Liver (tissue), 7 donors: ENCODE measurements at regions not wholly inside any gene's neighbourhood (a gene's known extent, or its start where the extent isn't known, plus 50 kb on each side); places are given as distances from the start of the nearest gene placed in this dataset.

Experiments
- DNase-seq: peaks from one replicate; pipeline ENCODE4 v3.0.0-alpha.2; 2017; ENCODE audit warnings: low spot score
- H3K27ac ChIP-seq, 2 donors: one replicate each; pipeline ENCODE4 v1.7.0; 2013; ENCODE audit warnings: inconsistent platforms in 2 of 2, low read length in 2 of 2, control low read depth in 1 of 2, low read depth in 1 of 2, mild to moderate bottlenecking in 1 of 2
- H3K27me3 ChIP-seq, 4 donors: one replicate each; pipeline versions ENCODE4 v1.6.1 to v1.7.0; 2013; ENCODE audit warnings: low read length in 3 of 4, inconsistent platforms in 1 of 4, mild to moderate bottlenecking in 1 of 4, moderate library complexity in 1 of 4; ENCODE audit not compliant: control insufficient read depth in 4 of 4, insufficient read depth in 4 of 4
- H3K36me3 ChIP-seq, 4 donors: one replicate each; pipeline versions ENCODE4 v1.6.1 to v1.7.0; 2013; ENCODE audit warnings: low read length in 3 of 4, mild to moderate bottlenecking in 3 of 4, low read depth in 1 of 4, moderate library complexity in 1 of 4; ENCODE audit not compliant: control insufficient read depth in 4 of 4, insufficient read depth in 3 of 4
- H3K4me1 ChIP-seq, 4 donors: one replicate each; pipeline versions ENCODE4 v1.6.1 to v1.7.0; 2013; ENCODE audit warnings: low read length in 3 of 4, mild to moderate bottlenecking in 3 of 4, moderate library complexity in 1 of 4; ENCODE audit not compliant: control insufficient read depth in 4 of 4, insufficient read depth in 4 of 4
- H3K4me3 ChIP-seq, 3 donors: one replicate each; pipeline versions ENCODE4 v1.6.1 to v1.7.0; 2013; ENCODE audit warnings: low read length in 3 of 3, control low read depth in 1 of 3, low read depth in 1 of 3, mild to moderate bottlenecking in 1 of 3
- H3K9ac ChIP-seq, 2 donors: one replicate each; pipeline ENCODE4 v1.7.0; 2013; ENCODE audit warnings: low read length in 2 of 2, mild to moderate bottlenecking in 2 of 2, moderate library complexity in 2 of 2, control low read depth in 1 of 2, low read depth in 1 of 2
- H3K9me3 ChIP-seq, 4 donors: one replicate each; pipeline versions ENCODE4 v1.6.1 to v1.7.0; 2013; ENCODE audit warnings: low read length in 3 of 4; ENCODE audit not compliant: control insufficient read depth in 4 of 4
- ATF3 ChIP-seq: IDR thresholded peaks from 2 replicates; pipeline ENCODE4 v1.6.1; 2016; ENCODE audit warnings: antibody characterized with exemption
- EGR1 ChIP-seq, 2 donors: IDR thresholded peaks; 2 replicates each; pipeline ENCODE4 v1.6.1; 2016 to 2018; ENCODE audit warnings: antibody characterized with exemption in 2 of 2, low read depth in 2 of 2
- FOXA1 ChIP-seq: IDR thresholded peaks from 2 replicates; pipeline ENCODE4 v1.6.1; 2016; ENCODE audit warnings: antibody characterized with exemption
- HNF4A ChIP-seq, 2 donors: conservative IDR thresholded peaks; 2 replicates each; pipeline ENCODE4 v1.6.1; 2016; ENCODE audit warnings: antibody characterized with exemption in 2 of 2, mild to moderate bottlenecking in 2 of 2
- JUND ChIP-seq, 2 donors: IDR thresholded peaks; 2 replicates each; pipeline ENCODE4 v1.6.1; 2016; ENCODE audit warnings: antibody characterized with exemption in 2 of 2
- REST ChIP-seq: IDR thresholded peaks from 2 replicates; pipeline ENCODE4 v1.6.1; 2016; ENCODE audit warnings: antibody characterized with exemption, mild to moderate bottlenecking
- RXRA ChIP-seq, 2 donors: IDR thresholded peaks; 2 replicates each; pipeline ENCODE4 v1.6.1; 2017 to 2018; ENCODE audit warnings: antibody characterized with exemption in 2 of 2, mild to moderate bottlenecking in 1 of 2
- SP1 ChIP-seq: IDR thresholded peaks from 2 replicates; pipeline ENCODE4 v1.6.1; 2018; ENCODE audit warnings: antibody characterized with exemption, mild to moderate bottlenecking
- TAF1 ChIP-seq: conservative IDR thresholded peaks from 2 replicates; pipeline ENCODE4 v1.6.1; 2016; ENCODE audit warnings: antibody characterized with exemption, mild to moderate bottlenecking
- YY1 ChIP-seq: IDR thresholded peaks from 2 replicates; pipeline ENCODE4 v1.6.1; 2016; ENCODE audit warnings: antibody characterized with exemption, mild to moderate bottlenecking
- ZBTB33 ChIP-seq: IDR thresholded peaks from 2 replicates; pipeline ENCODE4 v1.6.1; 2016; ENCODE audit warnings: antibody characterized with exemption
- WGBS: extraction: QIAGEN DNeasy Blood & Tissue Kit; methylation state at CpG from one replicate; pipeline ENCODE4 v1.1.7; 2013; 5-methylcytosine and 5-hydroxymethylcytosine counted together
- donor health status: healthy.
- donor health status: healthy.
- donor health status: healthy.
- donor health status: healthy.

GRCh38 chr5:10832421-10832820 lies 71.4 kb upstream of the DAP start (continued):
- TF ChIP-seq REST, result no peak

- TF ChIP-seq SP1, result no peak
- no peak for TF ChIP-seq TAF1
- TF ChIP-seq JUND (IDR thresholded peaks at IDR 0.05), result no peak
- no peak for TF ChIP-seq YY1
- no peaks in the 10 kb centered on the region for H3K36me3 ChIP-seq
- H3K27ac ChIP-seq, result no peak overlapping the region
- no peak overlapping the region for H3K4me3 ChIP-seq
- 76% methylated on average over 7 of the region's 7 CpGs for WGBS
- H3K9ac ChIP-seq, result no peak overlapping the region
- DNase-seq, result no peak
- no peaks in the 10 kb centered on the region for H3K27me3 ChIP-seq
- no peaks in the 10 kb centered on the region for H3K4me1 ChIP-seq
- H3K9me3 ChIP-seq, result no peaks in the 10 kb centered on the region
Observed at GRCh38 chr5:10831419-10831818, 70.4 kb upstream of the DAP start.

GRCh38 chr5:10828241-10828640 lies 67.2 kb upstream of the DAP start:
- TF ChIP-seq RXRA (IDR thresholded peaks at IDR 0.05) (no peak), YY1 (no peak), ATF3 (no peak), SP1 (no peak)
- no peaks in the 10 kb centered on the region for H3K27me3 ChIP-seq
- H3K4me1 ChIP-seq, result no peaks in the 10 kb centered on the region
- H3K27ac ChIP-seq, result no peak overlapping the region
- no peaks in the 10 kb centered on the region for H3K9me3 ChIP-seq
- DNase-seq, result no peak
- no peaks in the 10 kb centered on the region for H3K36me3 ChIP-seq
- 85% methylated on average over 2 of the region's 2 CpGs for WGBS
- no peak overlapping the region for H3K9ac ChIP-seq
- H3K4me3 ChIP-seq, result no peak overlapping the region

- Histone ChIP-seq H3K4me3 (no peak overlapping the region), H3K9ac (no peak overlapping the region), H3K36me3 (no peaks in the 10 kb centered on the region), H3K27me3 (no peaks in the 10 kb centered on the region), H3K9me3 (no peaks in the 10 kb centered on the region), H3K4me1 (no peaks in the 10 kb centered on the region), H3K27ac (no peak overlapping the region)
- no peak for DNase-seq
- WGBS, result 84% methylated on average over 1 of the region's 1 CpG
- no peak for TF ChIP-seq ZBTB33
- TF ChIP-seq HNF4A (conservative IDR thresholded peaks at IDR 0.05), result no peak
- TF ChIP-seq FOXA1, result no peak
- TF ChIP-seq EGR1 (IDR thresholded peaks at IDR 0.05; ENCODE audit: low read depth in 2 of 2), result no peak
Observed at GRCh38 chr5:10827571-10827970, 66.5 kb upstream of the DAP start.
